Smooth muscle cell (in vitro differentiated cells): ENCODE measurements at regions not wholly inside any gene's neighbourhood (a gene's known extent, or its start where the extent isn't known, plus 50 kb on each side); places are given as distances from the start of the nearest gene placed in this dataset.

Source experiments
- DNase-seq: peaks from one replicate; lab custom pipeline; 2025; ENCODE audit not compliant: unreplicated experiment; lab: John Stamatoyannopoulos, UW
- H2AFZ ChIP-seq: fragments of 200-600 bp; sonication (generic); 2 replicates; pipeline ENCODE4 v1.6.0; 2016; ENCODE audit warnings: antibody characterized with exemption, low read depth, mild to moderate bottlenecking
- H3F3A ChIP-seq: fragments of 200-600 bp; sonication (generic); 2 replicates; pipeline ENCODE4 v1.6.0; 2017; ENCODE audit warnings: antibody characterized with exemption, low read depth
- H3K27ac ChIP-seq: fragments of 200-600 bp; sonication (generic); 2 replicates; pipeline ENCODE4 v1.5.1; 2016; ENCODE audit warnings: low read depth, mild to moderate bottlenecking
- H3K27me3 ChIP-seq: fragments of 200-600 bp; sonication (generic); 2 replicates; pipeline ENCODE4 v1.6.1; 2016; ENCODE audit warnings: low read depth, mild to moderate bottlenecking
- H3K36me3 ChIP-seq: fragments of 200-600 bp; sonication (generic); 2 replicates; pipeline ENCODE4 v1.5.1; 2016; ENCODE audit warnings: low read depth
- H3K4me1 ChIP-seq: fragments of 200-600 bp; sonication (generic); 2 replicates; pipeline ENCODE4 v1.5.1; 2016; ENCODE audit warnings: low read depth
- H3K4me2 ChIP-seq: fragments of 200-600 bp; sonication (generic); 2 replicates; pipeline ENCODE4 v1.6.0; 2016; ENCODE audit warnings: mild to moderate bottlenecking
- H3K4me3 ChIP-seq: fragments of 200-600 bp; sonication (generic); 2 replicates; pipeline ENCODE4 v1.5.1; 2016; ENCODE audit warnings: mild to moderate bottlenecking
- H3K79me2 ChIP-seq: fragments of 200-600 bp; sonication (generic); 2 replicates; pipeline ENCODE4 v1.6.0; 2016; ENCODE audit warnings: low read depth, mild to moderate bottlenecking
- H3K9ac ChIP-seq: fragments of 200-600 bp; sonication (generic); 2 replicates; pipeline ENCODE4 v1.6.0; 2016; ENCODE audit warnings: low read depth
- H3K9me3 ChIP-seq: fragments of 200-600 bp; sonication (generic); replicated peaks from 2 replicates; pipeline ENCODE4 v1.5.1; 2016; ENCODE audit warnings: low read depth
- H4K20me1 ChIP-seq: fragments of 200-600 bp; sonication (generic); 2 replicates; pipeline ENCODE4 v1.6.0; 2016; ENCODE audit warnings: low read depth
- WGBS: methylation state at CpG from one replicate; pipeline ENCODE4 v1.1.7; 2016; ENCODE audit warnings: low lambda C conversion rate; 5-methylcytosine and 5-hydroxymethylcytosine counted together
- TF ChIP-seq, protein P1 (sequence below): fragments of 200-600 bp; sonication (generic); IDR thresholded peaks from 2 replicates; pipeline ENCODE4 v1.5.1; 2017; ENCODE audit warnings: borderline replicate concordance, mild to moderate bottlenecking, antibody characterized with exemption; ENCODE audit not compliant: insufficient read depth, poor library complexity, severe bottlenecking

DNA sequence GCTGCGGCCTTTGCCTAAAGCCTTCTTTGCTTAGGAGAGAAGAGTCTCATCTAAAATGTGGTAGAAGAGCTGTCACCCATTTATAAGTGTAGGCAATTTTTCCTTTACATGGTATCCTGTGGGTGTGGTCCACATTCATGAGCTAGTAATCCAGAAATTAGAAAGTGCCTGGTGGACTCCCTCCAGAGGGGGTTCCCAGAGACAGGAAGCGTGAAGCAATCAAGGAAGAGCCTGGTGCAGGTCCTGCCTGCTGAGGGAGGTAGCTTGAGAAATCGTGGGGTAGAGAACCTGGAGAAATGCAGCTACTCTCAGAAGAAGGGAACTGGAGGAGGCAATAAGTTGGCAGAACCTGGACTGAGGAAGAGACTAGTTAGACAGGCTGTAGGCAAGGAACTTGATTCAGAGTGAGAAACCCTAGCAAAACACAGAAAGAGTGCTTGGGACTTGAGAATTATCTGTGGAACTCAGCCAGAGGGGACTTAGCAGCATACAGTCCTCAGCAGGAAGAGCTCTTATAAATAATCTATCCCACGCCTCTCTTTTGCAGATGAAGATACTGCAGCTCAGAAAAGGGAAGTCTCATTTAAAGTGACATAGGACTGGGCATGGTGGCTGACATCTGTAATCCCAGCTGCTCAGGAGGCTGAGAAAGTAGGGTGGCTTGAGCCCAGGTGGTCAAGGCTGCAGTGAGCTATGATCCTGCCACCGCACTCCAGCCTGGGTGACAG lies 182.4 kb upstream of the CCND2 start:
- H3K4me1 ChIP-seq = peaks cover 7% of the 10 kb centered on the region
- peak overlapping the region; percentile 13 for H3K4me2 ChIP-seq
- peaks cover 5% of the 10 kb centered on the region for H3F3A ChIP-seq
- H3K4me3 ChIP-seq = no peak overlapping the region
- H3K27me3 ChIP-seq = no peaks in the 10 kb centered on the region
- no peak for DNase-seq
- no peaks in the 10 kb centered on the region for H4K20me1 ChIP-seq
- no peak overlapping the region for H3K9ac ChIP-seq
- H3K79me2 ChIP-seq = no peaks in the 10 kb centered on the region
- no peaks in the 10 kb centered on the region for H3K9me3 ChIP-seq
- H3K27ac ChIP-seq = peak overlapping the region; percentile 29
- WGBS = 75% methylated on average over 5 of the region's 5 CpGs
- no peaks in the 10 kb centered on the region for H3K36me3 ChIP-seq
- no peak overlapping the region for H2AFZ ChIP-seq
- TF ChIP-seq, protein P1, sequence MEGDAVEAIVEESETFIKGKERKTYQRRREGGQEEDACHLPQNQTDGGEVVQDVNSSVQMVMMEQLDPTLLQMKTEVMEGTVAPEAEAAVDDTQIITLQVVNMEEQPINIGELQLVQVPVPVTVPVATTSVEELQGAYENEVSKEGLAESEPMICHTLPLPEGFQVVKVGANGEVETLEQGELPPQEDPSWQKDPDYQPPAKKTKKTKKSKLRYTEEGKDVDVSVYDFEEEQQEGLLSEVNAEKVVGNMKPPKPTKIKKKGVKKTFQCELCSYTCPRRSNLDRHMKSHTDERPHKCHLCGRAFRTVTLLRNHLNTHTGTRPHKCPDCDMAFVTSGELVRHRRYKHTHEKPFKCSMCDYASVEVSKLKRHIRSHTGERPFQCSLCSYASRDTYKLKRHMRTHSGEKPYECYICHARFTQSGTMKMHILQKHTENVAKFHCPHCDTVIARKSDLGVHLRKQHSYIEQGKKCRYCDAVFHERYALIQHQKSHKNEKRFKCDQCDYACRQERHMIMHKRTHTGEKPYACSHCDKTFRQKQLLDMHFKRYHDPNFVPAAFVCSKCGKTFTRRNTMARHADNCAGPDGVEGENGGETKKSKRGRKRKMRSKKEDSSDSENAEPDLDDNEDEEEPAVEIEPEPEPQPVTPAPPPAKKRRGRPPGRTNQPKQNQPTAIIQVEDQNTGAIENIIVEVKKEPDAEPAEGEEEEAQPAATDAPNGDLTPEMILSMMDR = no peak

DNA sequence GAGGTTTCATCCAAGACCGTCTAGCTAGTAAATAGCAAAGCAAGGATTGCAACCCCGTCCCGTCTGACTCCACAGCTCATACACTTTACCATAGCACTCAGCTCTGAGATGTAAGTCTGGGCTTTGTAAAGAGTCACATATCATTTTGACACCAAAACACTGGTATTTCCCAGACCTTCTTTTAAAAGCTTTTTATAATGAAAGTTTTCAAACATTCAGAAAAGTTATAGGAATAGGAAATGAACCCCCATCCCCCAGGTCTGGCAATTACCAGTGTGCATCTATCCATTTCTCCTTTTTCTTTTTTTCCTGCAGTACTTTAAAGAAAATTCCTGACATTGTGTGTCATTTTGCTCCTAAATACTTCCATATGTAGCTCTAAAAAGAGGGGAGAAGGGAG lies 183.6 kb upstream of the CCND2 start:
- H4K20me1 ChIP-seq = no peaks in the 10 kb centered on the region

DNA sequence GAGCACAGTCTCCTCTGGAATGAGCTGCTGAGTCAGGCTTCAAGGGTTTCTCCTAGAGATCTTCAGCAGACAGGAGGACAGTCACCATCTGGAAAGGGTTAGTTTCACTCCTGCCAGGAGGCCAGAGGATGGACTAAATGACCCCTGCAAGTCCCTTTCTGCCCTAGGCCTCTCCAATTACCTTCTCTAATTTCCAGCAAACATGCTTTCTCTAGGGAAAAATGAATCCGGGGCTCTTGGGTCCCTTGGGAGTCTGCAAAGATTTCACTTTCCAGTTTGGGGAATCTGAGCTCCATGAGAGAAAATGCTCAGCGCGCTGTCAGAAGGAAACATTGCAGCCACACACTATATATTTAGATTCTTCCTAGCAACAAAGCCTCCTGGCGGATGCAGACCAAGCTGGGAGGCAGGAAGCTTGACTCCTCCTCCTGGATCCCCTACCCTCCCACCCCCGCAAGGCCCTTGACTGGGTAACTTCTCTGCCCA lies 184.4 kb upstream of the CCND2 start:
- Histone ChIP-seq H3K4me1 (peaks cover 7% of the 10 kb centered on the region), H3K9ac (peak overlapping the region; percentile 36), H3K36me3 (no peaks in the 10 kb centered on the region), H2AFZ (peak overlapping the region; percentile 55), H3K27me3 (no peaks in the 10 kb centered on the region), H3K4me2 (peak overlapping the region; percentile 78), H3K9me3 (no peaks in the 10 kb centered on the region), H4K20me1 (no peaks in the 10 kb centered on the region), H3K27ac (peak overlapping the region; percentile 79), H3F3A (peaks cover 5% of the 10 kb centered on the region), H3K79me2 (no peaks in the 10 kb centered on the region), H3K4me3 (no peak overlapping the region)
- DNase-seq = no peak
- TF ChIP-seq, protein P1 = no peak
- WGBS = 48% methylated on average over 5 of the region's 5 CpGs

More for the DNA sequence above, 183.6 kb upstream of the CCND2 start:
- no peak overlapping the region for H3K9ac ChIP-seq
- 26% methylated on average over 3 of the region's 3 CpGs for WGBS
- no peaks in the 10 kb centered on the region for H3K9me3 ChIP-seq
- H3F3A ChIP-seq = peaks cover 5% of the 10 kb centered on the region
- H3K79me2 ChIP-seq = no peaks in the 10 kb centered on the region
- H3K27ac ChIP-seq = peak overlapping the region; percentile 79
- H3K4me2 ChIP-seq = peak overlapping the region; percentile 78
- DNase-seq = no peak
- peaks cover 7% of the 10 kb centered on the region for H3K4me1 ChIP-seq
- no peak overlapping the region for H3K4me3 ChIP-seq
- peak overlapping the region; percentile 8 for H2AFZ ChIP-seq
- no peaks in the 10 kb centered on the region for H3K27me3 ChIP-seq
- no peaks in the 10 kb centered on the region for H3K36me3 ChIP-seq
- TF ChIP-seq, protein P1 = no peak

DNA sequence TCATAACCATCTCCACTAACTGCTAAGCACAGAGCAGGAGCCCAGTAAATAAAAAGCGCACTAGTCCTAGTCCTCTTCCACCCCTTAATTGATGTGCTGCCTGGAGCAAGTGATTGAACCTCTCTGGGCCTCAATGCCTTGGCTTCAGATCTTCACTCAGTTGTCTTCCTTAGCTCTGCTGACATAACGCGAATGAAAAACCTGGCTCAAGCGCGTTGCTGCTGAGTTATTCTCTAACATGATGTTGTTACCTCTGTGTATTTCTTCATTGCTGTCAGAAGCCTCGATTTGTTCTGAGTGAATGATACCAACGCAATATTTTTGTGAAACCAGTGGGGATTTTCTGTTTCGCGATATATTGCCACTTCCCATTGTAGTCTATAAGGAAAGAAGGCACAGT lies 185.1 kb upstream of the CCND2 start:
- no peaks in the 10 kb centered on the region for H3K9me3 ChIP-seq
- H3K36me3 ChIP-seq = no peaks in the 10 kb centered on the region
- WGBS = 97% methylated on average over 9 of the region's 9 CpGs
- H3K4me1 ChIP-seq = peaks cover 7% of the 10 kb centered on the region
- no peak overlapping the region for H3K9ac ChIP-seq
- no peak for DNase-seq
- peak overlapping the region; percentile 33 for H2AFZ ChIP-seq
- no peak overlapping the region for H3K4me3 ChIP-seq
- TF ChIP-seq, protein P1 = no peak
- H3K27ac ChIP-seq = peak overlapping the region; percentile 79
- H3K4me2 ChIP-seq = peak overlapping the region; percentile 78
- H3K27me3 ChIP-seq = no peaks in the 10 kb centered on the region
- H3F3A ChIP-seq = peaks cover 5% of the 10 kb centered on the region
- no peaks in the 10 kb centered on the region for H4K20me1 ChIP-seq
- H3K79me2 ChIP-seq = no peaks in the 10 kb centered on the region
